ENCODE measurements at regions not wholly inside any gene's neighbourhood (a gene's known extent, or its start where the extent isn't known, plus 50 kb on each side); places are given as distances from the start of the nearest gene placed in this dataset.

GRCh38 chr2:80874374-80874773 lies 569.8 kb upstream of the LRRTM1 start (continued):
- no peak for TF ChIP-seq ATF2 (tag by site-specific recombination; IDR thresholded peaks at IDR 0.05; ENCODE audit: low read depth)

- no peak overlapping the region for H3K4me3 ChIP-seq (ENCODE audit: low read depth, low read length)
- ChIA-PET CTCF (no interaction called here), POLR2A (no interaction called here)
- H3K36me3 ChIP-seq (ENCODE audit: control insufficient read depth in 2 of 2, insufficient read depth in 1 of 2, low read length in 2 of 2), result no peaks in the 10 kb centered on the region
- H3K4me1 ChIP-seq (ENCODE audit: control insufficient read depth, insufficient read depth, low read length), result no peaks in the 10 kb centered on the region
- H3K9me3 ChIP-seq (ENCODE audit: control insufficient read depth, insufficient read depth, low read depth, low read length), result no peaks in the 10 kb centered on the region
- no peak overlapping the region for H3K27ac ChIP-seq (ENCODE audit: extremely low read depth, low read depth, low read length)
- TF ChIP-seq ZNF488 (tag by site-specific recombination; IDR thresholded peaks at IDR 0.05) (no peak), ZNF148 (tag by site-specific recombination; IDR thresholded peaks at IDR 0.05; ENCODE audit: borderline replicate concordance) (no peak), ZNF501 (tag by site-specific recombination; IDR thresholded peaks at IDR 0.05) (no peak), ZNF433 (tag by site-specific recombination; IDR thresholded peaks at IDR 0.05; ENCODE audit: low read depth) (no peak), GLIS1 (tag by site-specific recombination; IDR thresholded peaks at IDR 0.05) (no peak), OVOL3 (tag by site-specific recombination; IDR thresholded peaks at IDR 0.05) (no peak), KLF17 (tag by site-specific recombination; IDR thresholded peaks at IDR 0.05) (no peak), ZFP69B (tag by site-specific recombination; IDR thresholded peaks at IDR 0.05) (no peak), ZNF202 (tag by site-specific recombination; IDR thresholded peaks at IDR 0.05; ENCODE audit: borderline replicate concordance) (no peak), ZNF549 (tag by site-specific recombination; IDR thresholded peaks at IDR 0.05) (no peak), ZNF560 (tag by site-specific recombination; IDR thresholded peaks at IDR 0.05; ENCODE audit: borderline replicate concordance) (no peak), ZNF837 (tag by site-specific recombination; IDR thresholded peaks at IDR 0.05) (no peak), ZNF747 (tag by site-specific recombination; IDR thresholded peaks at IDR 0.05) (no peak), ZNF518A (tag by site-specific recombination; conservative IDR thresholded peaks at IDR 0.05; ENCODE audit: low read depth) (no peak)
Observed at GRCh38 chr2:80869858-80870438, 565.4 kb upstream of the LRRTM1 start.

Measured in HEK293 (cell line).